ENCODE measurements at regions not wholly inside any gene's neighbourhood (a gene's known extent, or its start where the extent isn't known, plus 50 kb on each side); places are given as distances from the start of the nearest gene placed in this dataset.

DNA sequence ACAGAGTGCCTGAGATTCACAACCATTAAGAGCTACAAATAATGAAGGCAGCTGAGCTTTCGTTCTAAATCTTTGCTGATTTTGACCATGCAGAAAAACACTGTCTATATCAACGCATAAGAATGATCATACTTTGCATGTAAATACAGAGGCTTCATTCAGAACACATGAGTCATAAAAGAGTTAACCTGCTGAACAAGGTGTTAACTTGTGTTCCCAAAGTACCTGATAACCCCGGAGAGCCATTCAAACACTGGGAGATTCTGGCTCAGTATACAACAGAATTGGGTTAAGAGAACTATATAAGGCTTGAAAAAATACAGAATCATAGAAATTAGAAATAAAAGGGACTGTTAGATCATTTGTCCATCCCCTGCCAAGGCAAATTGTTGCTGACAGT lies 964.3 kb upstream of the TENM3 start:
- DNase-seq (ENCODE audit: low read depth) = no peak

DNA sequence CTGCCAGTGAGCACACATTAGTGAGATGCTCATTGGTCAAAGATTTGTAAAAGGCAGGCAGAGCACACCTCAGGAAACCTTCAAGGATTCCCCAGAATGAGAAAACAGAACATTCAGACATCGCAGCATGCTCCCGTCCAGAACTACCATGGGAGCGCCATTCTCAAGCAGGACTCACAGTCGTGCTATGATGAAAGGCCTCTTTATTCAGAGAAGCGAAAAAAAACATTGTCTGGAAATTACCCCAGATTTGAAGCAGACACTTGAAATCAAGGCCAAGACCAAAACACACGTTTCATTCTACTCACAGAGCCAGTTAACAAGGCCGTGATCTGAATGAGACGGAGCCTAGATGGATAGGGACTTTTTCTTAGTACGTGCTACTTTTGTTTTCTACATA lies 961.8 kb upstream of the TENM3 start:
- DNase-seq (ENCODE audit: low read depth) = no peak

DNA sequence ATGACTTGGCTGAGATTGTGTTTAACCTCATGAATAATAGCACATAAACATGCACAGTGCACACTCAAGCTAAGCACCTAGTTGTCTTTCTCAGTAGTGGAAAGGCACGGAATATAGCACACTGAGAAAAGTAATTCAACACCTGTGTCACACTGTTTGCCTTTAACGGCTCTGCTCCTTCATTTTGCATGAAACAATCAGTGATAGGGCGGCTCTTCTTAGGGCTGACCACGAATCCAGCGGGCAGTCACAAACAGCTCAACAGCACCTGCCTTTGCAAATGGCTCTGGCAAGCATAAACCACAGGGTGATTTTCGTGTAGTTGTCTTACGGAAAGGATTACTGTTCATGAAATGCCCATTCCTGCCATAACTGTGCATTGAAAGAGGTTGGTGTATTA lies 954.0 kb upstream of the TENM3 start:
- DNase-seq (ENCODE audit: low read depth) = no peak

GRCh38 chr4:181291615-181292014 lies 951.6 kb upstream of the TENM3 start:
- DNase-seq (ENCODE audit: low read depth) = no peak

- DNase-seq (ENCODE audit: low read depth) = no peak
These were observed 950.2 kb upstream of the TENM3 start for GRCh38 chr4:181293014-181293413.

- no peak for DNase-seq (ENCODE audit: low read depth)
These were observed 949.7 kb upstream of the TENM3 start for GRCh38 chr4:181293541-181293940.

DNA sequence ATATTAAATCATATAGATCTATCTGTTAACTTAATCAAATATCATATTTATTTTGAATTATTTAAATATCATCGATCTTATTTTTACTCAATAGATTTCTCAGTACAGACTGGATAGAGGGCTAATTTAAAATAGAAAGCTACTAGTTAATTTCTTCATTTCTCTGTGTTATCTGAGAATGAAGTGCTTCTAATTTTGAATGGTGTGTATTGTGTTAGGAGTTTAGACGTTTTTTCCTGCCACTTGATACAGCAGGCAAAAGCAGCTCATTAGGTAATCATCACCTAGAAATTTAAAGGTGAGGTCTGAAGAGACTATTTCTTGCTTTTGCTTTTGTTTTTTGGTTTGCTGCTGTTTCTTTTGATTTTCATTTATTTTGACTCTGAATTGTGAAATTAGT lies 948.8 kb upstream of the TENM3 start:
- no peak for DNase-seq (ENCODE audit: low read depth)

- no peak for DNase-seq (ENCODE audit: low read depth)
These were observed 941.2 kb upstream of the TENM3 start for GRCh38 chr4:181301735-181302710.

DNA sequence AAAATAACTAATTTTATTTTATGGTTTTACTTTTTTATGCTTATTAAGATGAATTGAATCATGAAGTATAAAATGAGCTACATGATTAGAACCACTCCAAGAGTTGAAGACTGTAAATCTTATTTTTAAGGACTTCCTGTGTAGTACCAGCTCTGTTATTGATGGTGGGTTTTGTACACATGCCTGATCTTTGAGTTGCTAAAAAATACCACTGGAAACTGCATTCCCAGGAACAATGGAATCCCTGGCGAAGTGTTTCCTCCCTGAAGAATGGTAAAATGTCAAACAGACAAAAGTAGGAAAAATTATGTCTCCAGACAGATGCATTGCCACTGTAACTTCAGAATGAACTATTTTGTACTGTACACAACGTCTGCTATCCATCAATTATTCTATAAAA lies 935.4 kb upstream of the TENM3 start:
- DNase-seq (ENCODE audit: low read depth) = no peak

GRCh38 chr4:181308476-181309312 lies 934.5 kb upstream of the TENM3 start:
- no peak for DNase-seq (ENCODE audit: low read depth)

DNA sequence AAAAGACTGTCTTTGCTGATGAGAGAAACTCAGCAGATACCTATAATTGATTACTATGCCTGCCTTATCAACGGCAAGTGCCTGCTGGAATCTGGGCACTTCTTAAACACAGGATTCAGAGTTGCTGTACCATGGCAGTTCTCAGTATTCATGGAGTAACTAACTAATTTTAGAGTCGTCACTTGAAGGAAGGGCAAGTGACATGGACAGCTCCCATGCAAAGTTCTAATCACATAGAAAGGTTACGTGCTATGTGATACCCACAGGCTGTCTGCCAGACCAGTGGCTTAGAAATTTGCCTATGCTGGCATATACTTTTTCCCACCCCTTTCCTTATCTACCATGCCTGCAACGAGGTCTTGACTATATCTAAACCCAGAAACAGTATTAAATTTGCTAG lies 931.1 kb upstream of the TENM3 start:
- DNase-seq (ENCODE audit: low read depth) = no peak

- DNase-seq (ENCODE audit: low read depth) = no peak
These were observed 923.6 kb upstream of the TENM3 start for GRCh38 chr4:181319629-181320028.

DNA sequence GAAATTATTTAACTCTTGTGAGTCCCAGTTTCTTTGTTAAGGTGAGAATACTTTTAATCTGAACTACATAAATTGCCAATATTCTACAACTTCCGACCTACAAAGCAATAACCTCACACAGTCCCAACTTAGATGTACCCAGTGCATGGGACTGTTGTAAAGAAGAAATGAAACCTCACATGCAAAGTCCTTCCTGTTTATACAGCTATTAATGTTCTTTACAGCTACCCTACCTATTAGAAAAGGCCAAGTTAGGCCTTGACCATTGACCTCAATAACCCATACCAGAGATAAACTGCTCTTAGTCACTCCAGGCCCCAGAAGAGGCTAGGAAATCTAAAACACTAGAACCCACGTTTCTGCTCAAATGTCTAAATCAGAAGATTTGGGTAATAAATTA lies 920.1 kb upstream of the TENM3 start:
- DNase-seq (ENCODE audit: low read depth) = no peak

DNA sequence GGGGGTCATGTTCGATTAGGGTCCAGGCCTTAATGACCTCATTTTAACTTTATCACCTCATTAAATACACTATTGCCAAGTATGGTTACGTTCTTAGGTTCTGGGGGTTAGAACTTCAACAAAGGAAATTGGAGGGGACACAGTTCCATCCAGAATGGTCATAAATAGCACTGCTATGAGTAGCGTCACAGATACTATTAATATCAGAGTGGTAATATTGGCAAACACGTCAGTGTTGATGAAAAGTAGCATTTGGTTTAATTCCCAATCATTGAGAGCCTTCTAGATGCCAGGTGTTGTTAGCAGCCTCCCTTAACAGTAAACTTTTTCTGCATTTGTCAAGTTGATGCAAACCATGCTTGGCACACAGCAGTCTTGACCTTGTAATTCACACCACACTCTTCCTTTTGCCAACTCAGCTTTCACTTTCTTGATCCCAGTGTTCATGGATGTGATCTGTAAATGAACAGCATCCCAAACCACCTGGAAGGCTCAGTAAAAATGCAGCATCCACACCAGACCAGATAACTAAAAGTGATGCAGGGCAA lies 912.5 kb upstream of the TENM3 start:
- DNase-seq (ENCODE audit: low read depth) = no peak

DNA sequence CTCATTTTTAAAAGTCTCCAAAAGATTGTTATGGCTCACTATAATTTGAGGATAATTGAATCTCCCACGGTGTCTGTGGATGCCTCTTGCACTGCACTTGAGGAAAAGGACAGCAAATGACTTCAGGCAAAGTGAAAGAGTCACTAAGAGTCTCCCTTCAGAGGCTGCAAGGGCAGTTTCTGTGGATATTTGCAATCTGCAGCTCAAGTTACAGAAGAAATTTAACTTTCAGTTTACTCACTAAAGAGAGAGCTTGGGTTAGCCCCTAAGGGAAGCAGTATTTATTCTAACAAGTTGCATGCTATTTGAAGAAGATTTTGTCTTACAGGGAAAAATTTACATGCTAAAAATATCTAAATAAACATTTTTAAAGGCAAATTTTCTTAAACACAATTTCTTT lies 912.0 kb upstream of the TENM3 start:
- no peak for DNase-seq (ENCODE audit: low read depth)

- DNase-seq (ENCODE audit: low read depth) = no peak
These were observed 897.3 kb upstream of the TENM3 start for GRCh38 chr4:181345931-181346330.

DNA sequence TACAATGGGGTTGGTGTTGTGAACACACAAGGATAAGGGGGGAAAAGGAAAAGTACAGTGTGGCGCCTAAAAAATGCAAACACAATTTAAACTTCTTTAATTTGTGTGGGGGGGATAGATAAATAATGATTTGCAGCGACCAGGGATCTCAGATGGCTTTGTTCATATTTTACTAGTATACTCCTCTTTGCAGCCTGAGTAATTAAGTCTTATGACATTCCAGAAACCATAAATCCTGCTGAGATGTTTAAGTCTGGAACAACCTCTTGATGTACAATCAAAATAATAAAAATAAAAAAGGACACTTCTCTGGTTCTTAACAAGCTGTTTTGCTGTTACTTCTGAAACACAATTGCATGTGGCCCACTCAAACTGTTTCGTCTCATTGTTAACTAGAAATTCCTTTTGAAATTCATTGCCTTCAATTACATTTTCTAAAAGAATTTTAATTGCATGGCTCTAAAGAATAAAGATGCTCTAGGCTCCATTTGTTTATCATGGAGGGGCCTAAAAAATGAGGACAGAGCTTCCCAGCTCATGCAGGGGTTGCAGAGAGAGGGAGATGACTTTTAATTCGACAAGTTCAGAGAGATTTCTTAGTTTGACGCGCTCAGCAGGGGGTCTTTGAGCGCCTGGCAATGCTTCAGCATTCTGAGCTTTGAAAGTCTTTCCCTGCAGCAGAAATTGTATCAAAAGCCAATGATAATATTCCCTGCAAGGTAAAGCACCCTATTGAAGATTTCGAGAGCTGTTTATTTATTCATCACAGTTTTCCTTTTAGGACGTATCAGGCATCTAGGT lies 892.4 kb upstream of the TENM3 start:
- no peak for DNase-seq (ENCODE audit: low read depth)

GRCh38 chr4:181364504-181364903 lies 878.7 kb upstream of the TENM3 start:
- DNase-seq (ENCODE audit: low read depth) = no peak

- no peak for DNase-seq (ENCODE audit: low read depth)
These were observed 877.5 kb upstream of the TENM3 start for GRCh38 chr4:181365671-181366070.

DNA sequence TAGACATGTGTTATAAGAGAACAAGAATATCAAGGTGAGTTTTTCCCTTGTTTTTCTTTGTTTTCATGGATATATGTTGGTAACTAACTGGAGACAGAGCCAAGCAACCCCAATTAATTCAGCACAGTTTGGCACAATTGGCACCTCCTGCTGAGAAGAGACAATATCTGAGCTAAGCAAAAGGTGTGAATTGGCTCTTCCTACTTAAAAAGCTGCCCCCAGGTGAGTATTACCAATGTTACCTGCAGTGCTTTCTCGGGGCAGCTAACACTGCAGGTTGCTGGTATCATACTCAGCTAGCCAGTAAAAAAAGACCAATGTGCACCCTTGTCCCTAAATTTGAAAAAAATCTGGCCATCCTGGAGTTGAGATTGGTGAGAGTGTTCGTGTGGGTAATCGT lies 871.2 kb upstream of the TENM3 start:
- no peak for DNase-seq (ENCODE audit: low read depth)

GRCh38 chr4:181376058-181376457 lies 867.1 kb upstream of the TENM3 start:
- no peak for DNase-seq (ENCODE audit: low read depth)

DNA sequence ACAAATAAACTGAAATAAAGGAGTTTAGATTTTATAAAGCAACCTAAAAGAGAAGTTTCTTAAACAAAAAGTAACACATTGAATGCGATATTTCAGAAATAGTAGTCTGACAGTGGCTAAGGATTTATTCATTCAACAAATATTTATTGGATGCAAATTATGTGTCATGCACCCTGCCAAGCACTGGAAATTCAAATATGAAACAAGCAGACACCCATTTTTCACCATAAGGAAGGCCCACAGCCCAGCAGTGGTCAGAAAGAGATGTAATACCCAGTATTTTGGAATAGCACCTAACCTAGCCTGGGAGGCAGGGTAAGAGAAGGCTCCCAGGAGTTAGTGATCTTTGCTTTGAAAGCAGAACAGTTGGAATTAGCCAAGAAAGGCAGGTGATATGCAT lies 855.1 kb upstream of the TENM3 start:
- no peak for DNase-seq (ENCODE audit: low read depth)
